ENCODE measurements at regions not wholly inside any gene's neighbourhood (a gene's known extent, or its start where the extent isn't known, plus 50 kb on each side); places are given as distances from the start of the nearest gene placed in this dataset.
"Not testable (repeated sequence)": the region's sequence is repeated elsewhere in the genome, so short reads cannot be mapped to it uniquely, and the experiment has no call there.

DNA sequence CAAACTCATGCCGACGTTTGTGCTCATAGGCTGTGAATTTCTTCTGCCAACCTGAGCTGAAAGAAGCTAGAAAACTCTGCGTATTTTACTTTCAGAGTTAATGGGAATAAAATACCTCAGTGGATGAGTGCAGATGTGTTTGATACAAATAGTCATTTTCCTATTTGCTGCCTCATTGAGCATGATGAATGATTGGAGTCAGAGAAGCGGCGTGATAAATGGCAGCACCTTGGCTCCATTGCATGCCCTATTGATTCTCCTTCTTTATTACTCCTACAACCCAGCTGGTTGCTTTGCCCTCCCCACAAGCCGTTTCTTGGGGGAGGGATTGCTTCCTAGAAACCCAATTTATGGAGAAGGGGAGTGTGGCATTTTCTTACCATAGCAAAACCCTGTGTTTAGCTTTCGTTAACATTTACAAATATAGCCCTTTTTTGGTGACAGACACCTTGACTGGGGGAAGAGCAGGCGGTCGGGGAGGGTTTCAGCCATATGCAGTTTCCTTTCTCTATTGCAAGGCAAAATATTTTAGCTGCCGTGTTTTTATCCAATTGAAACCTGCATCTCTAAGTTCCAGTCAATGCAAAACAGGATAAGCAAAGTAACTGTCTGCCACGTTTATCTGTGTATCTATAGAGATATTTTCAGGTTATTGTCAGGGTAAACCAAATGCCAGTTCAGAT, 93.1 kb upstream of the TBCA start:
- DNase-seq (ENCODE audit: low read depth) = no peak

DNA sequence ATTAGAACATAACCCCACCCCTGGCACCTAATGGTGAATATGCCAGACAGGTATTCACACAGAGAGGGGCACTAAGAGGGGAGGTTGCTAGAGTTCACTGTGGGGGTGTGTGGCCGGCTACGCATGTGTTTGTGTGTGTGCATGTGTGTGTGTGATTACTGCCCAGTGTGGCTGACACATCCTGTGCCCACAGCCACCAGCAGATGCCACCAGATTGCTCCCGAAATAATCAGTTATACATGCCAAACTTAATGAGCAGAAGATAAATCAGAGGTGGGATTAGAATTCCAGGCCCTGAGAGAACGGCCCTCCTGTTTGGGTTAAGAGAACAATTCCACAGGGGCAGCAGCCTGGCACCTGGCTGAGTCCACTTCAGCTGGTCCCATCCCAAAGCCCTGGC, 91.8 kb upstream of the TBCA start:
- DNase-seq (ENCODE audit: low read depth) = no peak

DNA sequence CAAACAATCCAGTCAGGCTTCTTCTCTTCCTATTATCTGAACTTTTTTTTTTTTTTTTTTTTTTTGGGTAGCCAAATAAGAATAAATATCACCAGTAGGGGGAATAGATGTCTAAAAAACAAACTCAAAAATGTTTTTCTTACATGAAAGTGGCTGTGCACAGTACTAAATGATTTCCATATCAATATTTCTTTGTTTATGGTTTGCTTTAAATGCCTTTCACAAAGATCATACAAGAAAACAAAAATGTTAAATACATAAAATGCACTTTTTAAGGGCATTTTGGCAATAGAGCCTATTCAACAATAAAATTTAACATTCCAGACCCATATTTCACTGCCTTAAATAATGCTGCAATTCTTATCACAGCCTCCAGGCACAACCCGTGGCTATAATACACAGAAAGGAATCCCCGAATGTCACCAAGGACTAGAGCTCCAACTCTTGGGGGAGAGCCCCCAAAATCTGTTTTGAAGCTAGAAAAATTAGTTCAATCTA, 91.1 kb upstream of the TBCA start:
- DNase-seq (ENCODE audit: low read depth) = no peak

DNA sequence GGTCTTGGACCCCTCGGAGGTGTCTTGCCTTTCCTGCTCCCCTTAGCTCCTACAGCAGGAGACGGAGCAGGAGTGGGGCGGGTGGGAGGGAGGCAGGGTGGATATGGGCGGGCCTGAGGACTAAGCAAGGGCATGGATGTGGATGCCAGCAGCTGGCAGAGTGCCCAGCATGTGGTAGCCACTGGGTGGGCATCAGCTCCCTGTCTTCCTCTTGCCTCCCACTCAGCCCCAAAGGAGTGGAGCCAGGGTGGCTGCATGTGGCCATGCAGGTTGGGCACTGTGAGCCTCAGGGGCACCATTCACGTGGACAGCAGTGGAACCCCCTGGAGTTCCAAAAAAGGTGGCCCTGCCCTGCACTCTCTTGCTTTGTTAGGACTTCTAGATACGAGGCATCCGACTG, 90.1 kb upstream of the TBCA start:
- no peak for DNase-seq (ENCODE audit: low read depth)

DNA sequence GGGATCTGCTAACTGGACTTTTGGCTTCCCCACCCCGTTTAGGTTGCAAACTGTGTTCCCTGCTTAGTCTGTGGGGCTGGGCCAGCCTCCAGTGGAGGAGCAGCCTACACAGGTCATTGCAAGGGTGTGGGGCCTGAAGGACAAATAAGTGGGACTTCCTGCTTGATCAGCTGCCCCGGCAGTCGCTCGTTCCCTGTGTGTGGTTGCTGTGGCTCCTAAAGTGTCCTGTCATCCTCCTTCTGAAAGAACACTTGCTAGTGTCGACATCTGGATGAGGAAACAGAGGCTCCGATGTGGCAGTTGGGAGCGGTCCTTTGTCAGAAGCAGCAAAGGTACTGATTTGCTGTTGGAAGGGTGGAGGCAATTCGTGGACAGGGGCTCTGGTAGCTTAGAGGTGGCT, 88.9 kb upstream of the TBCA start:
- no peak for DNase-seq (ENCODE audit: low read depth)

DNA sequence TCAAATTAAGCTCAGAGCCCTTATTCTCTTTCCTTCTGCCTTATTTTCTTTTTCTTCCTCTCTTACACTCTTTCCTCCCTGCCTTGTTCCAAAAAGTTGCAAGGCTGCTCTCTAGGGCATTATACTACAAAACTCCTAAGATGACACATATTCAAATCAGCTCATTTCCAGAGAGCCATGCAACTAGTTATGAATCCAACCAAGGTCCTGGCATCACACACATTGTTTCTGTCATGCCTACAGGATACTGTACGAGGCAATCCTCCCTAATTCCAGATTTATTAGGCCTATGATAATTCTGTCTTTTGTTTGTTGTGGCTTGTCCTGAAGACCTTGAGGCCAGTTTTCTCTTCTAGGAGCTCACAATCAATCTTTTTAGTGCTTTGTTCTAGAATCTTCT, 87.0 kb upstream of the TBCA start:
- DNase-seq (ENCODE audit: low read depth) = no peak

DNA sequence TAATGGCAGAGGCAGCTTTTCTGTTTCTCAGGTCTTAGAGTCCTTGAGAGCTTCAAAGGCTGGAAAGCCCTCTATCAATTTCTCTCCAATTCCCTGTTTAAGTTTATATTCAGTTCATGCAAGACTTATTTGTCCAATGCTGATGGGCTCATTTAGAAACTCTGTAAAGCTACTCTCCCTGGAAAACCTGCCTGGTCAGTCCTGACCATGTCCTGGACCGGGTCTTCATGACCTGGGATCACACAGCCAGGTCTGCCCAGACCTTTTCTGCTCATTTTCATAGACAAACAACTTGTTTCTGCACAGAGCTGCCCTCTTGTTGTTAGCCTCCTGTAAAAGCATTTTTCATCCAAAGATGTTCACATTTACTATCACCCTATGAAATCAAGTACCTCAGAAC, 85.4 kb upstream of the TBCA start:
- DNase-seq (ENCODE audit: low read depth) = no peak

DNA sequence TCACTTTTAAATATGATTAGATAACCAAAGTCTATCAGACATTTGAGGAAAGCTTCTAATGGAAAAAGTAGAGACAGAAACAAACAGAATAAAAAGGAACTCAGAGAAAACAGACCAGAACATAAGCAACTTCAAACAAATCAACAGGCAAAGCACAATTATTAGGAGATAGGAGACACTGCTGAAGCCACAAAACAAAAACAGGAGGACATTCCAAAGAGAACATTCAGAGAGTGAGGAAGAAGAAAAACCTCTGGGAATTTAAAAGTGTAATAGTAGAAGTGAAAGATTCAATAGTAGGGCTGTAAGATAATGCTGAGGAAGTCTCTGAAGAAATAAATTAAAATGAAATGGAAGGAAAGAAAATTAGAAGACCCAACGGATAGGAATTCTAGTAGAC, 83.2 kb upstream of the TBCA start:
- DNase-seq (ENCODE audit: low read depth) = no peak

DNA sequence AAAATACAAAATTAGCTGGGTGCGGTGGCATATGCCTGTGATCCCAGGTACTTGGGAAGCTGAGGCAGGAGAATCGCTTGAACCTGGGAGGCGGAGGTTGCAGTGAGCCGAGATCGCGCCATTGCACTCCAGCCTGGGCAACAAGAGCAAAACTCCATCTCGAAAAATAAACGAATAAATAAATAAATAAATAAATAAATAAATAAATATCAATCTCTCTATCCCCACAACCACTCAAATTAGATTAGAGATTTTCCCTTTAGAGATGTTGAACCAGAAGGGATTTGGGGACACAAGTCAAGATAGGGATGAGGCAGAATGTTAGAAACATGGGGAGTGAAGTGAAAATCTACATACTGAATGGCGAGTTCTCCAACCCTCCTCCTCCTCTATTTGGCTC, 82.5 kb upstream of the TBCA start:
- DNase-seq (ENCODE audit: low read depth) = not testable (repeated sequence)

DNA sequence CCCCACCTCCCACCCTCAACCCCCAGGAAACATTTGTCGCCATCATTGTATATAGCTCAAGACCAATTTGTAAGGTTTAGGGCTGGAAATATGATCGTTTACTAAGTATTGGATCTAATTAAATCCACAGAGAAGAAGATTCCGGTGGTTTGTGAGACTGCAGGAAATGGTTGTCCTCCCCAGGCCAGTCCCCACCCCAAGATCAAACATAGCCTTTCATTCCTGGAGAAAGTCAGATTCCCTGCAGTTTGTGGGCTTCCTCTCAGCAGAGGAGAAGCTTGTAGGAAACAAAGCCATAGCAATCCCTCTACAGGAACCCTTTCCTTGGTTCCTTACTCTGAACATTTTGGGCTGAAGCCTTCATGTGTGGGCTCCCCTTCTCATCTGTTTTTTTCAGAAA, 79.2 kb upstream of the TBCA start:
- DNase-seq (ENCODE audit: low read depth) = no peak

DNA sequence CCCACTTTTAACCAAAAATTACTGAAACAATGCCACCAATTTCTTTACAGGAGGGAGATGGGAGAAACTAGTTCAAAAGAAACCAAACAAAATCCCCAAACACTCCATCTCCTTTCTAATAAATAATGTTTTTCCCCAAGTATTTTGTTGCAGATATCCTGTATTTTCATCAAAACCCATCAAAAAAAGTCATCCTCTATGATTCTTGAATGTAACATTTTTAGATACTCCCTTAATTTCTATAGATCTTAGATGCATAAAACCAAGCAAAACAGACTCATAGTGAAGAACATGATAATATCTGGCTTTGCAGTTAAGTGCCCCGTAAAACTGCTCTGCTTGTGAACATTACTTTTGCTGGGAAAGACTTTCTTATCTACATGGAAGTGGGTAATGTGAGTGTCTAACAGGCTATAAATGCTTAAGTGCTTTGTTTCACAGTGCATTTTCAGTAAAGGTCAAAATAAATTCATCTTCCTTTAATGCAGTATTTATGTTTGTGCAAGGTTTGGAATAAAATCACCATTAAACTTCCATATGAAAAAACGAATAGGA, 77.3 kb upstream of the TBCA start:
- no peak for DNase-seq (ENCODE audit: low read depth)

DNA sequence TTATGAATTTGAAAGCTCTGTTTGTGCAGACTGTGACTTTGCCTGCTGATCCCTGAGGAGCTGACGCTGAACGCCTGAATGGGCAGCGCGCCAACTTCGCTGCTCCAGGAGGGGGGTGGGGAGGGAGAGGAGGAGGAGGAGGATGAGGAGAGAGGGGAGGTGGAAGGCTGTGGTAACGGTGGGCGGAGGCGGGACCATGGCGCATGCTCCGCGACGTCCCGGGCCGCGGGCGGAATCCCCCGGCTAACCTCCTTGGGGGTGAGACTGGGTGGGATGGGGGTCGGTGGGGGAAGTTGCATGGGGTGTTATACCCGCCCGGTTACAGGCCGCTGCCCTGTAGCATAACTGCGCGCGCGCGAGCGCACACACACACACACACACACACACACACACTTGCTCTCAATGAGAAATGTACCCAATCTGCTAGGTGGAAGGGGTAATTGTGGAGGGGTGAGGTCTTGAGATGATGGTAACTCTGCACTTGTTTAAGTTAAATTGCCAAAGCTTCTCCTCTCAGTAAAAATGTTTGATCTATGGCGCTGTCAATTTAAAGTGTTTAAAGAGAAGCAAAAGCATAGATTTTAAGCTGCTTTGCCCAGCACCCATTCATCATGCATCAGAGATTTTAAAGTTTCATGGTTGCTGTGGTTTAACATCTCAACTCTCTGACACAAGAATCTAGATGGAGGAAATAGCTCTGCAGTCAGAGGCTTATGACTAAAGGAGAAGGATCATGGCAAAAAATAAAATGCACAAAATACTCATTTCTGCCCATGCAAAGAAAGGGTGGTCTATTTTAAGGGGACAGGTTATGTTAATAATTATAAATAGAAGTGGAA, 76.6 kb upstream of the TBCA start:
- DNase-seq (ENCODE audit: low read depth) = no peak

DNA sequence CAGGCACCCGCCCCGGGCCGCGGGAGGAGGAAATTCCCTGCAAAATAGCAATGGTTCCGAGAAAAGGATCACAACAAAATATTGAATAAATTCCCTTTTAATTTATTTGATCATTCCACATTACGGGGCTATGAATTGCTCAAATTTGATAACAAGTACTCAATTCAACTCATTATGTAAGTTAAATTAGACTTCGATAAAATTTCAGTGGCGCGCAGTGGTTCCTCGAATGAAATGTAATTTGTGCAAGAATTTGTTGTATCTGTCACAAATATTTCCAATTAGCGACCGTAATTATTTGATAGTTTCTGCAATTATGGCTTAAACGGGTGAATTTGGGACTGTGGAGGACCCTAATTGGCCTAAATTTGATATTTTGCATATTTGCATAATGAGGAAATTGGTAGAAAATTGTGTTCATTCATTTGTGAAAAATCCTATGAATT, 76.0 kb upstream of the TBCA start:
- DNase-seq (ENCODE audit: low read depth) = no peak

DNA sequence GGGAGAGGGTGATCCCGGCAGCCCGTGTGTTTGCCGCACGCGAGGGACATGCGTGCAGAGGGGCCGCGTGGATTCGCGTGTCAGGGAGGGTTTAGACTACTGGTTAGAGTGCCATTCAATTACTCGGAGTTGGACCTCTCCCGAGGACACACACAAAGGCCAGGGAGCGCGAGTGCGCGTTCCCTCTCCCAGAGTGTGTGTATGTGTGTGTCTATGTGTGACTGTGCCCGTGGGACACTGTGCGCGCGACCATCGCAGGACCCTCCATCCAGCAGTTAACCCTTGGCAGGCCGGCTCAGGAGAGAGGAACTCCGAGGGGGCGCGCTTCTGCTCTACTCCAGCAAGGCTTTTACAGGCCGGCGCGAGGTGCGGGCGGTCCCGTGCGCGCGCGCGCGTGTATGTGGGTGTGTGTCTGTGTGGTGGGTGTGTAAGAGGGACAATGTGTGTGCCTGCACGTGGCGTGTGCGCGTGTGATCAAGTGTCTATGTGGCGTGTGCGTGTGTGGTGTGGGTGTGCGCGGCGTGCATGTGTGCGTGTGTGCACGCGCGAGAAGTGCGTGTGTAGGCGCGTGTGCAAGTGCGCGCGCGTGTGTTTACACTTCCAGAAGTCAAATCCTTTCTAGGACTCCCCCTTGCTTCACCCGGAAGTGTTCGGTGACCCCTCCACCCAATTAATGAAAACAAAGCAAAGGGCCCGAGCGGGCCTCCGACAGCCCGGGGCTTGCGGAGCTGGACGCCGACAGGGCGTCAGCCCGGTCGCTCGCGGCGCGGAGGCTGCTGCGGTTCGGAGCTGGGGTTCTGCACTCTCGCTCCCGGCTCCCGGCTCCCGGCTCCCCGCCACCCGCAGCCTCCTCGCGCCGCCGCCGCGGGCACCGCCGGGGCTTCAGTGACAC, 75.3 kb upstream of the TBCA start:
- DNase-seq (ENCODE audit: low read depth) = no peak

DNA sequence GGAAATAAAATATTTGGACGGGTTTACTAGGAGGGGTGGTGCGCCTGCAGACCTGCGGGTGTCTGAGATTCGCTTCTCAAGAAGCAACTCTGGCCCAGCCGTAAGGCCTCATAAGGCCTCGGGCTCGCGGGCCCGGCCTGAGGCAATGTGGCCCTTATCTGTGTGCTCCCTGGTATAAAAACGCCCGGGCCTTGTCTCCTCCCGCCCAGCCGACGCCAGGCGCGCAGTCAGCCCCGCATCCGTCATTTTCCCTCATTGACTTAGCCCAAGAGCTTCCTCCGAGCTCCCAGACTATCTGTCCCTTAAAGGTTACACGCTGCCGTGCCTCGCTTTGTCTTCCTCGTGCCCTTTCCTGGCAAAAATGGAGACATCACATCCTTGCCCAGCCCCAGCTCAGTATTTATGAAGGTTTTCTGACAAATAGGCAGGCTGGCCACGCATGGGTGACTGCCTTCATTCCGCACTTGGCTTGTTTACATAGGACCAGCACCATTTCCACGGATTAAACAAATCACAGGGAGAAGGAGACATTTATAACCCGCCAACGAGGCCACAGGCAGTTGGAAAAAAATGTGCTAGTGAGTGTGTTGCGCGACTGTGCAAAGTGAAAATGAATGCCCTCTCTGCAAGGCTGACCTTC, 74.5 kb upstream of the TBCA start:
- DNase-seq (ENCODE audit: low read depth) = no peak

DNA sequence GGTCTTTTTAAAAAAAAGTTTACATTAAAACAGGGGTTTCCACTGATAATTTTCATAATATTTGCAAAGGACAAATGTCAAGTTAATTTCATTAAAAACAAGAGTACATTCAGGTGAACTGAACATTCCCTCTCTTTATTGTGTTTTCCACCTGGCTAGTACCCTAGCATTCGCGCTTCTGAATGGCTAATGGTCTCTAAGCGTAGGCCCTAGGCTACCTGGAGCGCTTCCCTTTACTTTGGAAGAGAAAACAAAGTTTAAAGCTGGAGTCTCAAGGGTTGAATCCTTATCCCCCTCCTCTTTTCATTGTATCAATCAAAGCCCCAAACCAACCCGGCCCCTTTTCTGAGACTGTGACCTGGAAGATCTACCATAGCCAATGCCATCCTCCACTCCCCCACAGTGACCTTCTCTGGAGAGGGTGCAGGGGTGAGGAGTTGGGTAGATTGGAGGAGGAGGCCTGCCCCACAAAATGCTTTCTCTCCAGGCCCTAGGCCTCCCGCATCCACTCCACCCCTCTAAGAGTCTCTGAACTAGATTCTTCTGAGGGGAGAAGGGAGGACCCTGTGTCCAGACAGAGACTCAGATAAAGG, 73.3 kb upstream of the TBCA start:
- DNase-seq (ENCODE audit: low read depth) = no peak

DNA sequence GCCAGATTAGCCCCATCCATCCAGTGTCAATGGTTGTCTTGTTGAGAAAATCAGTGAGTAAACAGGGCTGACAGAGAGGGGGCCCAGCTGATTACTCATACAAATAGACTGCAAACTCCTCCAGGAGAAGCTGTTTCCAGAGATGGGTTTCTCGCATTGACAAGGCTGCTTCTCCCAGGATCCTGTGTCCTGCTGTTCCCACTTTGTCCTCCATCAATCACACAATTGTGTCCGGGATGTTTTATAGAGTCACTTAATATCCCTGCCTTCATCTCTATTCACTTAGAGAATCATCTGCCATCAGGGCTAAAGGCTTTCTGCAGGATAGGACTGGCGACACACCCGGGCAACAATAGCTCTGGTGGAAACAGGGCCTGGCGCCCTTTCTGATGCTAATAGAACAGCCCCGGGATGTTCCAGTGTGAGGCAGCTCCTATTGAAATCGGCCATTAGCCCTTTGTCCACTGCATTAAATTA, 71.7 kb upstream of the TBCA start:
- DNase-seq (ENCODE audit: low read depth) = no peak

DNA sequence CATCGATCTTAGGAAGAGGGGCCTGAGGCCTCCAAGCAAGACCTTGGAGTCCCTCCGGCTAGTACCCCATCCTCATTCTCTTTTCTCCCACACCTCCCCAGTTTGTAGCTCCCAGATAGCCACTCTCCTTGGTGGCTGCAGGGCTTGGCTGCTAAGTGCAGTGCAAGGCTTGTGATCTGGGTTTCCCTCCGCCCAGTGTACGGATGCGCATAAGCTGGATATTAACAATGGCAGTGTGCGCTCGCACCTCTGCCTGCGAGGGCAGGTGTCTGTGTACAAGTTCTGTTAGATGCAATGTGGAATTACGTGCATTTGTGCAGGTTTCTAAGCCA, 71.0 kb upstream of the TBCA start:
- no peak for DNase-seq (ENCODE audit: low read depth)

DNA sequence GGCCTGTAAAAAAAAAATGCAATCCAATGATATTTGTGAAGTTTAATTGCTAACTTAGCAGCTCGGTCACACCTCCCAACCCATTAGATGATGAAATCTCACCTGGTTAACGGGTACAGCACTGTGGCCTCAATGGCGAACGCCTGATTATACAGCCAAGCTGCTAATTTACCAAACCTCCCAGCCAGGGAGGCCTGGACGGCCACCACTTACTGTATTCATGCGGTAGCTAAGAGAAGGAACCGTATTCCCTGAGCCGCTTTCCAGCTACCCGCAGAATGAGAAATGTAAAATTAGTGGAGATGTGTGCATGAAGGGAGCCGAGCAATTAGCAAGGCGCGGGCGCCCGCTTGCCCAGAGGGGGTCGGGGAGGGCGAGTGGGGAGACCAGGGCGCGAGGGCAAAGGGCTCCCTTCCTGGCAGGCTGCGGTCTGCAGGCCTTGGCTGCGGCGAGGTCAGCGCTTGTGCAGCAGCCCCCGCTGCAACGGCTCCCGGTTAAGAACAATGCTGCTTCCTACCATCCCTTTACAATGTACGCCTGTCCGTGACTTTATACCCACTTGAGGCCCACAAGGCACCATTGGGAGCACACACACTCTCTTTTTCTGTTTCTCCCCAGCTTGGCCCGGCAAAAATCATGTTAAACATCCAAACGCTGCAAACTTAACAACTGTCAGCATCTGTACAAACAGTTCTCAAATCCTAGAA, 70.4 kb upstream of the TBCA start:
- no peak for DNase-seq (ENCODE audit: low read depth)

DNA sequence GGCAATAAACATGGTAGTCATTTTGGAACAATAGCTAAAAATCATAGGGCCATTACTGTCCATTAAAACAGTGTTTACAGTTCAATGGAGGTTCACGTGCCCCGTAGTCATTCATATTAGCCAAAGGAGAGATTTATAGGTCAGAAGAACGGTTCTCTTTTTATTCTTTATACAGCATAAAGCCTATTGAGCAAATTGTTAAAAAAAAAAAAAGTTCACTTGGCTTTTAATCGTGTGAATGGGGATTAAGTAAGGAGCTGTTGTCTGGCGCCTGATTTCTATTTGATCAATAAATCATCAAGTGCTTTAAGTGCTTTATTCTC, 69.1 kb upstream of the TBCA start:
- DNase-seq (ENCODE audit: low read depth) = no peak

All from GM04504 (cell line).